HG03039 (cell line): ENCODE measurements at regions not wholly inside any gene's neighbourhood (a gene's known extent, or its start where the extent isn't known, plus 50 kb on each side); places are given as distances from the start of the nearest gene placed in this dataset.
A peak's percentile ranks its signal among the peaks of the same experiment; 100 is the strongest.

Source experiments
- ATAC-seq: cut with Tn5 transposase; IDR thresholded peaks from one replicate; pipeline ENCODE4 v1.9.1; 2021; ENCODE audit warnings: mild to moderate bottlenecking, moderate library complexity; ENCODE audit not compliant: unreplicated experiment

GRCh38 chr2:60603533-60604190 is 50.2 kb upstream of the BCL11A start:
- no peak for ATAC-seq

GRCh38 chr2:60604486-60605064 is 51.1 kb upstream of the BCL11A start:
- no peak for ATAC-seq

GRCh38 chr2:60605866-60606265 is 52.4 kb upstream of the BCL11A start:
- ATAC-seq, result no peak

GRCh38 chr2:60608679-60609078 is 55.2 kb upstream of the BCL11A start:
- ATAC-seq, result no peak

GRCh38 chr2:60612033-60612432 is 58.6 kb upstream of the BCL11A start:
- no peak for ATAC-seq

GRCh38 chr2:60614319-60614718 is 60.9 kb upstream of the BCL11A start:
- ATAC-seq, result no peak

GRCh38 chr2:60621688-60622429 is 68.4 kb upstream of the BCL11A start:
- ATAC-seq, result no peak

GRCh38 chr2:60623040-60623439 is 69.6 kb upstream of the BCL11A start:
- no peak for ATAC-seq

GRCh38 chr2:60627412-60627811 is 74.0 kb upstream of the BCL11A start:
- no peak for ATAC-seq

GRCh38 chr2:60628026-60628425 is 74.6 kb upstream of the BCL11A start:
- no peak for ATAC-seq

GRCh38 chr2:60628615-60629304 is 75.3 kb upstream of the BCL11A start:
- ATAC-seq, result no peak

GRCh38 chr2:60629305-60629662 is 75.8 kb upstream of the BCL11A start:
- ATAC-seq, result no peak

GRCh38 chr2:60629801-60630385 is 76.4 kb upstream of the BCL11A start:
- no peak for ATAC-seq

- ATAC-seq, result no peak
Observed at GRCh38 chr2:60633615-60634014, 80.2 kb upstream of the BCL11A start.

- ATAC-seq, result no peak
Observed at GRCh38 chr2:60634438-60634837, 81.0 kb upstream of the BCL11A start.

- peak; percentile 53 for ATAC-seq
Observed at GRCh38 chr2:60641811-60642788, 88.6 kb upstream of the BCL11A start.

GRCh38 chr2:60643747-60644146 is 90.3 kb upstream of the BCL11A start:
- no peak for ATAC-seq

GRCh38 chr2:60644951-60645350 is 91.5 kb upstream of the BCL11A start:
- ATAC-seq, result no peak

GRCh38 chr2:60648191-60648590 is 94.7 kb upstream of the BCL11A start:
- ATAC-seq, result no peak

GRCh38 chr2:60649721-60650120 is 96.3 kb upstream of the BCL11A start:
- no peak for ATAC-seq
